ENCODE measurements at regions not wholly inside any gene's neighbourhood (a gene's known extent, or its start where the extent isn't known, plus 50 kb on each side); places are given as distances from the start of the nearest gene placed in this dataset.

DNA sequence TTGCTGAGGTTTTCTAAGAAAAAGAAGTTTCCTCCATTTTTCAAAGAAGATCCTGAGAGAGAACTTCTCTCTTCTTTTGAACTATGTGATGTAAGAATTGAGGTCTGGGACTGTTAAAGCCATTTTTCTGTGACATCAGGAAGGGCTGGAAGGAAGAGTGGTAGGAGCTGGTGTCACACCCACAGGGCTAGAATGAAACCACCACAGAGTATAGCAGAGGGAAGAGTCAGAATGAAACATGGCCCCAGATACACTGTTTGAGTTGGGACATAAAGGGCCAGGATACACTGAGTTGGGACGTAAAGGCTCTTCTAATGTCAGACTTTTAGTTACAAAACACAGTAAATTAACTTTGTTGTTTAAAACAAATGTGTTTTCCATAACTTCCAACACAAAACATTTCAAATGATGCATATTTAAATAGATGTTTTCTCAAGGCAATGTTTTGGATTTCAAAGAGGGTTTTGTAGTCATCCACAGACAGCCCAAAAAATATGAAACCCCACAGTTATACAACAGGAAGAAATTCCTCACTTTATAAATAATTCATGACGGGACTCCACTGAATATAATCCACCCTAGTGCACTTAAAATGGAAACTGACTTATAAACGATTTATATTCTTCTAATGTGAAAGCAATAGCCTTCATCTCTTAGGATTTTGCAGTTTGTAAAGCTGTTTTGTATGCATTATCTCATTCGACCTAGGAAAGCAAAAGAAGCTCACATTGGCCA lies 72.5 kb downstream of the LIG4 start (continued):
- TF ChIP-seq TCF12 (IDR thresholded peaks at IDR 0.05) (no peak), TEAD4 (IDR thresholded peaks at IDR 0.05; ENCODE audit: borderline replicate concordance, insufficient read depth) (no peak), SMC3 (IDR thresholded peaks at IDR 0.05; ENCODE audit: low read depth, low read length) (no peak)
- TF ChIP-seq, protein P1, sequence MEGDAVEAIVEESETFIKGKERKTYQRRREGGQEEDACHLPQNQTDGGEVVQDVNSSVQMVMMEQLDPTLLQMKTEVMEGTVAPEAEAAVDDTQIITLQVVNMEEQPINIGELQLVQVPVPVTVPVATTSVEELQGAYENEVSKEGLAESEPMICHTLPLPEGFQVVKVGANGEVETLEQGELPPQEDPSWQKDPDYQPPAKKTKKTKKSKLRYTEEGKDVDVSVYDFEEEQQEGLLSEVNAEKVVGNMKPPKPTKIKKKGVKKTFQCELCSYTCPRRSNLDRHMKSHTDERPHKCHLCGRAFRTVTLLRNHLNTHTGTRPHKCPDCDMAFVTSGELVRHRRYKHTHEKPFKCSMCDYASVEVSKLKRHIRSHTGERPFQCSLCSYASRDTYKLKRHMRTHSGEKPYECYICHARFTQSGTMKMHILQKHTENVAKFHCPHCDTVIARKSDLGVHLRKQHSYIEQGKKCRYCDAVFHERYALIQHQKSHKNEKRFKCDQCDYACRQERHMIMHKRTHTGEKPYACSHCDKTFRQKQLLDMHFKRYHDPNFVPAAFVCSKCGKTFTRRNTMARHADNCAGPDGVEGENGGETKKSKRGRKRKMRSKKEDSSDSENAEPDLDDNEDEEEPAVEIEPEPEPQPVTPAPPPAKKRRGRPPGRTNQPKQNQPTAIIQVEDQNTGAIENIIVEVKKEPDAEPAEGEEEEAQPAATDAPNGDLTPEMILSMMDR (IDR thresholded peaks at IDR 0.05): no peak

DNA sequence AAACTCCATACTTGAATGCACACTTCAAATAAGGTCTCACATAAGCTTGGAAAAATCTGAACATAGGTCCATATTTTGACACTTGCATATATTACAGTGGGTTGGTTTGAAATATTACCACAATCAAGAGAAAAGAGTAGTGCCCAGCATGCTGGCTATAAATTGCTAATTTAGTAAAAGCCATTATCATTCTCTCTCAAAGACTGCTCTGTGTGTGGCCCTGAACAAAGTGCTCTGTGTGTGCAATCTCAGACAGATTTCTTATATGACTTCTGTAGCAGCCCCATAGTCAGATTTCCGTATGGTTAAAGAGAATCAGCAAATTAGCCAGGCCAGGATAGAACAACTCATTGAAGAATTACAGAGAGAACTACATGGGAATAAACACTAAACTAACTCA lies 78.2 kb downstream of the LIG4 start:
- H3K4me1 ChIP-seq (ENCODE audit: control insufficient read depth in 1 of 2, insufficient read depth in 2 of 2, low read depth in 1 of 2, low read length in 1 of 2): no peaks in the 10 kb centered on the region
- H3K27me3 ChIP-seq (ENCODE audit: insufficient read depth): peaks cover 1% of the 10 kb centered on the region; the same call in 1 of the 2 replicates
- H4K20me1 ChIP-seq (ENCODE audit: insufficient read depth): no peaks in the 10 kb centered on the region
- H3K27ac ChIP-seq (ENCODE audit: low read depth in 2 of 2, low read length in 1 of 2): no peak overlapping the region
- ChIA-PET CTCF (interaction anchor here (1.2 kb wide), 1 partner anchor 934 kb away, joined by 3 read pairs; no protein-coding TSS in a partner anchor), POLR2A (no interaction called here)
- 50% methylated on average over 1 of the region's 1 CpG for WGBS (ENCODE audit: low lambda C conversion rate)
- no peak overlapping the region for H3K4me2 ChIP-seq
- H3K36me3 ChIP-seq (replicated peaks in 1 of 2; ENCODE audit: control insufficient read depth in 1 of 2, insufficient read depth in 2 of 2, low read length in 1 of 2): no peaks in the 10 kb centered on the region
- no peaks in the 10 kb centered on the region for H3K9me2 ChIP-seq
- H3K79me2 ChIP-seq (ENCODE audit: insufficient read depth): no peaks in the 10 kb centered on the region
- no peak for TF ChIP-seq POLR2AphosphoS5 (IDR thresholded peaks at IDR 0.05; ENCODE audit: low read depth, low read length)
- TF ChIP-seq, protein P2, sequence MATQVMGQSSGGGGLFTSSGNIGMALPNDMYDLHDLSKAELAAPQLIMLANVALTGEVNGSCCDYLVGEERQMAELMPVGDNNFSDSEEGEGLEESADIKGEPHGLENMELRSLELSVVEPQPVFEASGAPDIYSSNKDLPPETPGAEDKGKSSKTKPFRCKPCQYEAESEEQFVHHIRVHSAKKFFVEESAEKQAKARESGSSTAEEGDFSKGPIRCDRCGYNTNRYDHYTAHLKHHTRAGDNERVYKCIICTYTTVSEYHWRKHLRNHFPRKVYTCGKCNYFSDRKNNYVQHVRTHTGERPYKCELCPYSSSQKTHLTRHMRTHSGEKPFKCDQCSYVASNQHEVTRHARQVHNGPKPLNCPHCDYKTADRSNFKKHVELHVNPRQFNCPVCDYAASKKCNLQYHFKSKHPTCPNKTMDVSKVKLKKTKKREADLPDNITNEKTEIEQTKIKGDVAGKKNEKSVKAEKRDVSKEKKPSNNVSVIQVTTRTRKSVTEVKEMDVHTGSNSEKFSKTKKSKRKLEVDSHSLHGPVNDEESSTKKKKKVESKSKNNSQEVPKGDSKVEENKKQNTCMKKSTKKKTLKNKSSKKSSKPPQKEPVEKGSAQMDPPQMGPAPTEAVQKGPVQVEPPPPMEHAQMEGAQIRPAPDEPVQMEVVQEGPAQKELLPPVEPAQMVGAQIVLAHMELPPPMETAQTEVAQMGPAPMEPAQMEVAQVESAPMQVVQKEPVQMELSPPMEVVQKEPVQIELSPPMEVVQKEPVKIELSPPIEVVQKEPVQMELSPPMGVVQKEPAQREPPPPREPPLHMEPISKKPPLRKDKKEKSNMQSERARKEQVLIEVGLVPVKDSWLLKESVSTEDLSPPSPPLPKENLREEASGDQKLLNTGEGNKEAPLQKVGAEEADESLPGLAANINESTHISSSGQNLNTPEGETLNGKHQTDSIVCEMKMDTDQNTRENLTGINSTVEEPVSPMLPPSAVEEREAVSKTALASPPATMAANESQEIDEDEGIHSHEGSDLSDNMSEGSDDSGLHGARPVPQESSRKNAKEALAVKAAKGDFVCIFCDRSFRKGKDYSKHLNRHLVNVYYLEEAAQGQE (IDR thresholded peaks at IDR 0.05; ENCODE audit: low read depth, low read length): no peak
- TF ChIP-seq RXRA (IDR thresholded peaks at IDR 0.05; ENCODE audit: borderline replicate concordance, low read depth): no peak
- TF ChIP-seq NFIC (IDR thresholded peaks at IDR 0.05; ENCODE audit: borderline replicate concordance): no peak
- TF ChIP-seq FOSL2 (IDR thresholded peaks at IDR 0.05; ENCODE audit: borderline replicate concordance, low read depth): no peak
- no peak for TF ChIP-seq EZH2phosphoT487 (IDR thresholded peaks at IDR 0.05; ENCODE audit: borderline replicate concordance, low read depth)
- TF ChIP-seq, protein P3, sequence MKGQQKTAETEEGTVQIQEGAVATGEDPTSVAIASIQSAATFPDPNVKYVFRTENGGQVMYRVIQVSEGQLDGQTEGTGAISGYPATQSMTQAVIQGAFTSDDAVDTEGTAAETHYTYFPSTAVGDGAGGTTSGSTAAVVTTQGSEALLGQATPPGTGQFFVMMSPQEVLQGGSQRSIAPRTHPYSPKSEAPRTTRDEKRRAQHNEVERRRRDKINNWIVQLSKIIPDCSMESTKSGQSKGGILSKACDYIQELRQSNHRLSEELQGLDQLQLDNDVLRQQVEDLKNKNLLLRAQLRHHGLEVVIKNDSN (IDR thresholded peaks at IDR 0.05; ENCODE audit: borderline replicate concordance, low read depth): no peak
- TF ChIP-seq, protein P4, sequence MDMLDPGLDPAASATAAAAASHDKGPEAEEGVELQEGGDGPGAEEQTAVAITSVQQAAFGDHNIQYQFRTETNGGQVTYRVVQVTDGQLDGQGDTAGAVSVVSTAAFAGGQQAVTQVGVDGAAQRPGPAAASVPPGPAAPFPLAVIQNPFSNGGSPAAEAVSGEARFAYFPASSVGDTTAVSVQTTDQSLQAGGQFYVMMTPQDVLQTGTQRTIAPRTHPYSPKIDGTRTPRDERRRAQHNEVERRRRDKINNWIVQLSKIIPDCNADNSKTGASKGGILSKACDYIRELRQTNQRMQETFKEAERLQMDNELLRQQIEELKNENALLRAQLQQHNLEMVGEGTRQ (IDR thresholded peaks at IDR 0.05; ENCODE audit: borderline replicate concordance, low read depth, low read length): no peak
- TF ChIP-seq GATA2 (CRISPR knock-in tag; IDR thresholded peaks at IDR 0.05): no peak
- no peak for DNase-seq
- H2AFZ ChIP-seq (ENCODE audit: low read depth): no peak overlapping the region
- no peaks in the 10 kb centered on the region for H3K9me3 ChIP-seq
- no peak overlapping the region for H3K4me3 ChIP-seq (ENCODE audit: low read depth in 2 of 2, low read length in 1 of 2)
- H3K9ac ChIP-seq: no peak overlapping the region
- no peaks in the 10 kb centered on the region for H3F3A ChIP-seq (replicated peaks; ENCODE audit: insufficient read depth)
